Fibroblast of the conjunctiva (primary cell): ENCODE measurements at regions not wholly inside any gene's neighbourhood (a gene's known extent, or its start where the extent isn't known, plus 50 kb on each side); places are given as distances from the start of the nearest gene placed in this dataset.
"Not testable (repeated sequence)": the region's sequence is repeated elsewhere in the genome, so short reads cannot be mapped to it uniquely, and the experiment has no call there.

Experiments
- DNase-seq: peaks from one replicate; pipeline ENCODE4 v3.0.0-alpha.2; 2010; ENCODE audit warnings: low read depth

DNA sequence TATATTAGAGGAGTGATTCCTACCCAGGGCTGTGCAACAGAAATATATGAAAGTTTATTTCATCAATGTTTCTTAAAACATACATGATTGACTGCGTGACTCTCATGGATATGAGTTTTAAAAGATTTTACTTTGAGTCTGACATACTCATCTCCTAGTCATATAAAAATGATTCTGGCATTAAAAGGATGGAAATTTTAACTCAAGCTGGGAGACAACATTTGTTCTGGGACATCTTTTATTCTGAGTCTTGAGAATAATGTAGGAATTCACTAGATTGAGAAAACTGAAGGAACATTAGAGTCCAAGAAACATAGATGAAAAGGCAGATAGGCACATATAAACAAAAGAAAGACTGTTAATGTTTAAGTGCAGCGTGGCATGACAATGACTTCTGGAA is 649.6 kb downstream of the SPRY1 start:
- DNase-seq, result no peak

DNA sequence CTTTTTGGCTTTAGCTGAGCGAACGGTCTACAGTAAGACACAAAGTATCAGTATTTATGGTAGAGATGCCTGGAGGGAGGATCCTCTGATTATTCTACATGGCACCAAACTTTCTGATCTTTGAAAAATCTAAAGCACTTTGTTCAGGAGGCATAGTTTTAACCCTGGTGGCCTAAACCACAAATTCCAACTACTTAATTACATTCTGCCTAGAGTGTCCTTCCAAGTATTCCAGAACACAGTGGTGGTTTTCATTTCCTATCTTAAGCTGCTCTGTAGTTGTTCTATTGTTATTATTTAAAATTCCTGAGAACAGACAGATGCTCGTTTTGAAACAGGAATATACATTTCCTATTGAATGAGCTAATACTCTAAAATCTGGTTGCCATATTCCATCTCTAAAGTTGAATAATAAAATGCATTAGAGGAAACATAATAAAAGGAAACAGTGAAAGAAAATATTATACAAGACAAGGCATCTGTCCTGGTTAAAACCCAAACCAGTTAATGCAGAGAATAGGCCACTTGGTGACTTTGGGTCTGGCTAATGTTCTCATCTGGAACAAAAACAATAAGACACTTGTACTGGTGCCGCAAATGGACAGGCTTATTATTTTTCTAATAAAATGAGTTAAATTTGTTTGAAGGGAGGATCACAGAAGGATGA is 657.4 kb downstream of the SPRY1 start:
- no peak for DNase-seq

DNA sequence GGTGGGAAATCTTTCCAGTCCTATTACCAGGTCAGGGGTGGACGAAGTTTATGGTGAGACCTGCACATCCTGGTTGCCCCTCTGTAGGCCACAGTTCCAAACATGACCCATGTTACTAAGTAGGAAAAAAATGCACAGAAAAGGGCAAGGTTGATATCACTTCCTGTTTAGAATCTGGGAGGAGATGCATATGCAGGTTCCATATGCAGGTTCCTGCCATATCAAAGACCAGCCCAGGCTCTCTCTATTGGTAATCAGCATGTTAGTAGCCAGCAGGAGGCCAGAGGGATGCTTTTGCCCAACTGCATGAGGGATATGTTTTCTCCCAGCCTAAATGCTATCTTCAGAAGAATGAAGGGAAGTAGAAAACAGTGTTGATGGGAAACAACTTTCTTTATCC is 657.2 kb downstream of the ANKRD50 start:
- no peak for DNase-seq

DNA sequence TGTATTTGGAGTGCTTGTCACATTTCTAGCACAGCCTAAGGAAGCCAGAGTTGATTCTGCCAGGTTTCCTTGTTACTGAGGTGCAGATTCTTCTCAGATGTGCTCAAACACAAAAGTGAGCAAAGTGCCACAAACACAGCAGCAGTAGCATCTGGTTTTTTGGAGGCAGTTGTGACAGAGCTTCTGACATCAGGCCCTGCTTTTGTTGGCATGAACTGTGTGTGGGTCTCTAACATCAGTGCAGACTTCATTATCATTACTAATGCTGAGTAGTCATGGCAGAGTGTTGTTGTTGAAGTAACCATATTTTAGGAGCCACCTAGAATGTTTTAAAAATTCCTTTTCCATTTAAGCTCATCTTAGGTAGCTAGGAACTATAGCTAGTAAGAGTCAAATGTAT is 656.6 kb downstream of the ANKRD50 start:
- DNase-seq, result no peak

DNA sequence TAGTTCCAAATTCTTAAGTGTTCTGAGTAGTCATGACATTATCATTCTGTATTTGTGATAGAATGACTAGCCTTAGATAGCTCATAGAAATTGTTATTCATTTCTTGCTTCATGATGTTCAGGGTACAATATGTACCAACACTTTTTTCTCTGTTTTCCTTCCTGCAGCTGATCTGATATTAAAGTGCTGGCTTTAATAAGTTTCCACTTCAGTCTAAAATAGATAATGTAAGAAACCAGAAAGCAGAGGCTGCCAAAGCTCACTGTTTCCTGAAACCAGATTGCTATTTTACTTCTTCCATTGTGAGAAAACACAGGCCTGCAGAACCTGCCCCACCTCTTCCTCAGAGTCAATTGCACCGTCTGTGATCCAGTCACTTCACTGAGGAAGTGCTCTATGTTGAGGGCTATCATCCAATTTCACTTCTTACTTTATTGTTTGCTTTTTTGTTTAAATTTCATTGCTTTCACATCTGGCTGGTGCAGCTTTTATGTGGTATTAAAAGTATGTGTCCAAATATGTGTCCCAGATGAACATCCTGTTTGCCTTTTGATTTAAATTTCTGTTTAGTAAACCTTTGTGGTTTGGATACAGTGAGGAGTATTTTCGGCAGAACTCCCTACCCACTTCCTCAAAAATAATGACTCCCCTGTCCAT is 652.1 kb downstream of the ANKRD50 start:
- DNase-seq, result peak; percentile 41

DNA sequence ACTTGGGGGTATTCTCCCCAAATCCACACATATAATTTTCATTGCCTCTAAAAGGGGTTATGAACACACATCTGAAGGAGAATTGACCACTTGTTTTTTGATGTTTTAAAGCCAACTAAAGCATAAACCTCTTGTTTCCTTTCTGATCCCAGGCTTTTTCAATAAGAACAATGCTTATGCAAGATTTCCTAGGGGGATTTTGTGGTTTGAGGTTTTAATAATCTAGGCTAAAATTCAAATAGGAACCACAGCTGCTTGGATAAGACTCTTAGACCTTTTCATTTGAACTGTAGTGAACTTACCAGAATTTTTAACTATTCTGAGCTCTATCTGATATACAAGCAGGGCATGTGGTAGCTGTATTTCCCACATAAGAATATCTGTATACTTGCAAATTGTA is 651.1 kb downstream of the ANKRD50 start:
- DNase-seq, result peak; percentile 65

DNA sequence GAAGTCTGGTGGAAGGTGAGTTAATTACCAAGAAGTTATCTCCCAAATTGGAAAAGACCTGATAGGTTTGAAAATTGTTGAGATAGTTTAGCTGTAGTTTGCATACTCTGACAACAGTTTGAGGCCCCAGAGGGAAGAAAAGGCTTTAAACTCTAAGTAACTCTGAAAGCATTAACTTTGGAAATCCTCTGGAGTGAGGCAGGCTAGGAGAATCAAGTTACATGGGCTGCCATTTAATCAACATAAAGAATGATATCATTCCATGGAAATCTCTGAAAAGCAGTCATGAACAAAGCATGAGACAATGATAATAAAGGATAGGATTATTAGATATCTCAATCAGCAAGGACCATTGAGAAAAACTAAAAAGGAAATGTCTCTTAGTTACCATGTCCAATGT is 647.1 kb downstream of the ANKRD50 start:
- no peak for DNase-seq

DNA sequence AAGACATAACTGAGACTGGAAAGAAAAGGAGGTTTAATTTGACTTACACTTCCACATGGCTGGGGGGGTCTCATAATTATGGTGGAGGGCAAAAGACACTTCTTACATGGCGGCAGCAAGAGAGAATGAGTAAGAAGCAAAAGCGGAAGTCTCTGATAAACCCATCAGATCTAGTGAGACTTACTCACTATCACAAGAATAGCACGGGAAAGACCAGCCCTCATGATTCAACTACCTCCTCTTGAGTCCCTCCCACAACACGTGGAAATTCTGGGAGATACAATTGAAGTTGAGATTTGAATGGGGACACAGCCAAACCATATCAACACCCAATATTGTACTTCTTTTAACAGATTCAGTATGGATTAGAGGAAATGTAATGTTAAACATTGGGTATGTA is 646.6 kb downstream of the ANKRD50 start:
- DNase-seq, result no peak

DNA sequence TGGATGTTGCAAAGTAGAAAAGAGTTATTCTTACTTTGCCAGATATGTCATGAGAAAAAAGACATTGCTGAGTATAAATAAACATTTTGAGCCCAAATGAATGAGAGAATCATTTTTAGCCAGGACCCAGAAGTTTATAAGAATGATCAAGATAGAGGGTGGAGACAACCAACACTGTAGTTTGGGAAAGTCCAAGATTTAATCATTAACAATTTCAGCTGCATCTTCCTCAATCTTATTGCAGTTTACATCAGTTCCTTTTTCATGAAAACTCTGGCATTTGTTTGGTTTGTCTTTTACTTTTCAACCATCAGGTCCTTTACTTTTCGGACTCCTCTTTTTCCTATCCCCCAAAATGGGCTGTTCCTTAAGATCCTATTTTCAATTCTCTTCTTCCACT is 645.9 kb downstream of the ANKRD50 start:
- no peak for DNase-seq

DNA sequence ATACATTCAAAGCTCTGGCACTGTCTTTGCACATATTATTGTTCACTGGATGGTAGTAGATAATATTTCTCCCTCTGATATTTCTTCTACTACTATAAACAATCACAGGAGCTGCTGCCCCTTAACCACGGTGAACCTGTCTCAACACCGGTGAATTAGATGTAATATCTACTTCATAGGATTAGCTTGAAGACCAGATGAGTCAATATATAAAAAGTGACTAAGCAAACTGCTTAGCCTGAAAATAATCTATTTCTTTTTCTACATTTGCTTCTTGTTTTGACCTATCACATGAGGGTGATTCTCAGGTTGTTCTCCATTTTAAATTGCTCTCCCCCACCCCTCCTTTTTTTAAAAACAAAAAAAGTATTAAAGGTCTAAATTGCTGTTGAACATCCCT is 645.5 kb downstream of the ANKRD50 start:
- DNase-seq, result no peak

DNA sequence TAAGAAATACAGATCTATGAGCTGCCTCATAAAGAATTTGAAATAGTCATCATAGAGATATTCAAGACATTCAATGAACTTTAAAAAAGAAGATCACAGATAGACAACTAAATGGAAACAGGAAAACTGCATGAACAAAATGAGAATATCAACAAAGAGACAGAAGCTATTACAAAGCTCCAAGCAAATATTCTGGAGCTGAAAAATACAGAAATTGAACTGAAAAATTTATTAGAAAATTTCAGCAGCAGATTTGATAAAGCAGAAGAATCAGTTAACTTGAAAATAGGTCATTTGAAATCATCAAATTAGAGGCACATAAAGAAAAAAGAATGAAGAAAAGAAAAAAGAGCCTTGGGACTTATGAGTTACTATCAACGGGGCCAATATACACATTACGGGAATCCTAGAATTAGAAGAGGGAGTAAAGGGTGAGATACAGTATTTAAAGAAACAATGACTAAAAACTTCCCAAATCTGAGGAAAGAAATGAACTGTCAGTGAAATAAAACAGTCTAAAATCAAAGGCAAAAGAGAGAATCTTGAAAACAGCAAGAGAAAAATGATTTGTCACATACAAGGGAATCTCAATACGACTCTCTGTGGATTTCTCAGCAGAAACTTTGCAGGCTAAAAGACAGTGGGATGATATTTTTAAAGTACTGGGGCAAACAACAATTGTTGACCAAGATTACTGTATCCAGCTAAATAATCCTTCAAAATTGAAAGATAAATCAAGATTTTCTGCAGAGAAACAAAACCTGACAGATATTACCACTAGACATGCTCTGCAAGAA is 641.6 kb downstream of the ANKRD50 start:
- no peak for DNase-seq

DNA sequence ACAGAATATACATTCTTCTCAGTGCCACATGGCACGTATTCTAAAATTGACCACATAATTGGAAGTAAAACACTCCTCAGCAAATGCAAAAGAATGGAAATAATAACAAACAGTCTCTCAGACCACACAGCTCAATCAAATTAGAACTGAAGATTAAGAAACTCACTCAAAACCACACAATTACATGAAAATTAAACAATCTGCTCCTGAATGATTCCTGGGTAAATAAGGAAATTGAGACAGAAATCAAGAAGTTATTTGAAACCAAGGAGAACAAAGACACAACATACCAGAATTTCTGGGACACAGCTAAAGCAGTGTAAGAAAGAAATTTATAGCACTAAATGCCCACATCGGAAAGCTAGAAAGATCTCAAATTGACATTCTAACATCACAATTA is 637.3 kb downstream of the ANKRD50 start:
- not testable (repeated sequence) for DNase-seq

DNA sequence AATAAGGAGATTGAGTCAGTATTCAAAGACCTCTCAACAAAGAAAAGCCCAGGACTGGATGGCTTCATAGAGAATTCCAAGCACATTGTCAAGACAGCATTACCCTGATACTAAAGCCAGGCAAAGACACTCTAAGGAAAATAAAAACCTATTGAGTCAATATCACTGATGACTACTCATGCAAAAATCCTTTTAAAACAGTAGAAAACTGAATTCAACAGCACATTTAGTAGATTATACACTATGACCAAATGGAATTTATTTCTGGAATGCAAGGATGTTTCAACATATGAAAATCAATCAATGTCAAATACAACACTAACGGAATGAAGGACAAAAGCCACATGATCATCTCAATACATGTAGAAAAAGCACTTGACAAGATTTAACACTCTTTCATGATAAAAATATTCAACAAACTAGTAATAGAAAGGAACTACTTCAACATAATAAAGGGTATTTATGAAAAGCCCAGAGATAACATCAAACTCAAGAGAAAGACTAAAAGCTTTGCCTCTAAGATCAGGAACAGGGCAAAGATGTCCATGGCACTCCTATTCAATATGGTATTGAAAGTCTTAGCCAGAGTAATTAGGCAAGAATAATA is 633.3 kb downstream of the ANKRD50 start:
- no peak for DNase-seq

DNA sequence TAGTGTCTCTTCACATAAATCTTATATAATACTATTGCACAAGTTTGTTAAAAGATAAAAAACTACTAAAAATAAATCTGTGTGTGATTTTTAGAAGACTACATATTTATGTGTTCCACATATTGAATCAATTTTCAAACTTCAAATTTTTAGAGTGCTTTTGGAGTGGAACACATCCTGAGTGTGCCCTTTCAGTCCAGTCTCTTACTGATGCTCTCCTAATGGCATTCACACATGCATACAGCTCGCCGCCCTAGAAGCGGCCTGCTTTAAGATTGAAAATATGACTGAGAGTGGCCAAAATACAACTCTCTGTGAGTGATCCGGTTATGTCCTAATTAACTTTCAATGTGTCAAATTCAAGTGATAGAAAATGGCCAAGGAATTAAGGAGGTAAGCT is 628.8 kb downstream of the ANKRD50 start:
- DNase-seq, result no peak

DNA sequence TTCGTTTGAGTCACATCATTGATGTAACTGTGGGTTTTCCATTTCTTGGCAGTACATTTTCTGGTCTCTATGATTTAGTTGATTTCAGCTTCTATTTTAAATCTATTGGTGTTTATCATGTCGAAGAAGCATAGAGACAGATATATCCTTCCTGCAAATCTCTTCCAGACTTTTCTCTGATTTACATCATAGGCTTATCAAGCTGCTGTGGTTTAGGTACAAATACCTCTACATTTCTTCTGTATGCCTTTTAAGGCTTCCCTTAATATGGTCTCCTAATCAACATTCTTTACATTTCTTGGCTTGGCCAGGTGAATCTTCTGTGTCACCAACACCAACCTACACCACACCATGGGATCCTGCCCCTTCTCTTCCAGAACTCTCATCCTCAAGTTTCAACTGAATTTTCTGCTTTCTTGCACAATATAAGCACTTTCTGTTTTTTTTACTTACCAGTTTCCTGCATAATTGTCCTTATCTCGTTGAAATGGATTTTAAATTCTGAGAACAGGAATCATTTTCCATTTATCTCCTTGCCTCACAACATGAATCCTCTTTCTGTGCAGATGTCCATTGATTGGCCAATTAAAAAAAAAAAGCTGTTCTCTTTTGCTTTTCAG is 626.9 kb downstream of the ANKRD50 start:
- DNase-seq, result no peak

DNA sequence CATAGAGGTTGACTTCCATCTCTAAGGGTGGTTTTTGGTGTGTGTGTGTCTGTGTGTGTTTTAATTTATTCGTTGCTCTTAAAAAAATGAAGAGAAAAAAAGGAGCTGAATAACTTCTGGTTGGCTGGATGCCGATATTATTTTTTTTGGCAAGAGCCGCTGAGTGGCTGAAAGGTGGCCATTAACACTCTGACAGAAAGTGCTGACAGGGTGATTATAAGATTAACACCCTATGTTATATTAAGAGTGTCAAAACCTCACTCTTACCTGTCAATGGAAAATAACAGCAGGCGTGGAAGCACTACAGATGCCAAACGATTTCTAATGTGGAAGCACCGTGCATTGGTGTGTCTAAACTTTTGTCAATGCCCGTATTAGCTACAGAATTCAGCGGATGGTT is 622.5 kb downstream of the ANKRD50 start:
- DNase-seq, result no peak

DNA sequence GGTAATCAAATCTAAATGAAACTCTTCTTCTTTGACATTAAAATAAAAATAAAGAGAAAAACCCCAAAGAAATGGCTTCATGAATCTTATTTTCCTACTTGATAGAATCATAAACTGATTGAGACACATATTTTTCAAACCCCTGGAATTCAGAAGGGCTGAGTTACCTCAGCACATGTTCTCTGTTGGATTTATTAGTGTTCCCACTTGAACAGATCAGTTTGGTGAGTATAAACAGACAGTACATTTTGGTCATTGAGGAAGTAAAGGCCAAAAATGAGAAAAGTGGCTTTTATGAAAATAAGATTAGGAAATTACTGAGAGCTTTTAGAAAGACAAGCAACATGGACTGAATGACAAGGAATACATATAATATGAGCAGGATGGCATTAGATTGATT is 620.4 kb downstream of the ANKRD50 start:
- no peak for DNase-seq

DNA sequence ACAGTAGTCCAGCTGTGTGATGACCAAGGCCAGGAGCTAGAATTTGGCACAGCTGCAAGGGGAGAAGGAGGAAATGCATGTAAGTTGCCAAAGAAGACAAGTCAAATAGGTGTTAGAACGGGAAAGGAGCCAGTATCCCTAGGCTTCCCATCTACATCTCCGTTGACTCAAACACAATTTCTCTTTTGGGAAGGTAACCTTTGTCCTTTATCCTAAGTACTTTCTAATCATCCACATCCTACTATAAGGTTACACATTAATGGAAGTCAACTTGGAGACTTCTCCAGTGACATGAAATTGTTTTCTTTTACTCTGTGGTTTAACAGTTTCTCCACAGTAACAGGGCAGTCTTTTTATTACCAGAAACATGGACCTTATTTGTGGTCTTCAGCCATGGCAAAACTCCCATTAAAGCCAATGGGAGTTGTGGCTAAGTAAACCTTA is 620.0 kb downstream of the ANKRD50 start:
- DNase-seq, result no peak

DNA sequence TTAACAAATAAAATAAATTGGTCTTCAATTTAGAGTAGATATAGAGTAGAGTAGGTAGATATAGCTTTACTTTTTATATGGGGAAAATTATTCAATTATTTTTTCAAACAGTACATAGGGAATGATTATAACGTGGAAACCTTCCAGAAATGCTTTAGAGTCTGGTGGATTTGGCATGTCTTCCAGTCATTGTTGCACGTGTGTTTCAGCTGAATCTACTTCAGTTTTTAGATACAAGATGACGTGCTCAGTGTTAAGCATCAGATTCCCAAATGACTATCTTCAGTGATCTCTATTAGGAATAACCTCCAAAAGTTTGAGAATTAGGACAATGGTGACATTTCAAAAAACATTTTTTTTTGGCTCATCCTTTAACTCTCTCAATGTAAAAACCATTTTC is 616.9 kb downstream of the ANKRD50 start:
- no peak for DNase-seq

DNA sequence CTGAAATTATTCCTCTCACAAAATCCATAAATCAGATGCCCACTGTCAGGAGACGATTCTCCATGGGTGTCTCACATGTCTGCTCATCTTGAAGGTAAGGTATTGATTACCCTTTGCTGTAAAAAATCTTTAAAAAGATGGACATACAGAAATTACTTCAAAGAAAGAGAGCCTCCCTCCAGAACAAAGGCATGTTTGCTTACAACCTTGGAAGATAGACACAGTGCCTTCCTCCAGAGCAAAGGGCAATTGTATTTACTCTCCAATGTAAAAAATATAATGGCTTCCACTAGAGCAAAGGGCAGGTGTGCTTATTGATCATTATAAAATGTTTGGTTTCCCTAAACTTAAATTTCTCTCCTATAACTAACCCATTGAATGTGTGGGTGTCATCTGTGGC is 616.2 kb downstream of the ANKRD50 start:
- DNase-seq, result no peak

DNA sequence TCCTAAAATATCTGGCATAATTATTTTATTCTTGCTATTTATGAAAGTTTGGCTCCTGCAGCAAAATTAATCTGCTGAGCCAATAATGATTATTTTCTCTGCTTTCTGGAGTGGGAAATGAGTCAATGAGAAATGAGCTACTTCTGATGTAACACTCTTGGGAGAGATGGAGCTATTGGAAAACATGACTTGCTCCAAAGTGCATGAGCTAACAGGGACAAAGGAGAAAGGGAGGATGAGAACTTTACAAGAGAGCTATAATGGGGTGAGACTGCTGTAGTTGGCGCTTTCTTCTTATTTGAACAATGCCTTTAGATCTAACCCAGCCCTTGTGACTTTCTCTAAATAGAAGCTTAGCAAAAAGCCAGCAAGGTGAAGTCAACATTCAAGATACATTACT is 615.1 kb downstream of the ANKRD50 start:
- no peak for DNase-seq

DNA sequence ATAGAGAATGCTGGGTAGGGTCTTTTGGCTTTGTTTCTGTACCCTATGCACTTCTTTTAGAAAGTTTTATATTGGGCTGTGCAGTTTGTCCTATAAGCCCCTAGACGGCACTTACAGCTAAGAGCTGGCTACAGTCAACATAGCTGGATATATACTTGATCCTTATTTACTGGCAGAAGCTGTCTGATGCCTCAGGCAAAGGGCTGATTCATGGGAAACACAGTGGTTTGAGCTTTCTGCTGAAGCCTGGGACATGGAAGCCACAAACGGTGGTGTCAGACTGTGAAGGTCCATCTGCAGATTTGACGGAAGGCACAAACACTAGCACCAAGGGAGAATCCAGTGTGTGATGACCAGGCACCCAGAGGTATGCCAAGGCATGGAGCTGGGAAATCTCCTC is 608.4 kb downstream of the ANKRD50 start:
- no peak for DNase-seq
